ENCODE measurements at regions not wholly inside any gene's neighbourhood (a gene's known extent, or its start where the extent isn't known, plus 50 kb on each side); places are given as distances from the start of the nearest gene placed in this dataset.
"Not testable (repeated sequence)": the region's sequence is repeated elsewhere in the genome, so short reads cannot be mapped to it uniquely, and the experiment has no call there.

DNA sequence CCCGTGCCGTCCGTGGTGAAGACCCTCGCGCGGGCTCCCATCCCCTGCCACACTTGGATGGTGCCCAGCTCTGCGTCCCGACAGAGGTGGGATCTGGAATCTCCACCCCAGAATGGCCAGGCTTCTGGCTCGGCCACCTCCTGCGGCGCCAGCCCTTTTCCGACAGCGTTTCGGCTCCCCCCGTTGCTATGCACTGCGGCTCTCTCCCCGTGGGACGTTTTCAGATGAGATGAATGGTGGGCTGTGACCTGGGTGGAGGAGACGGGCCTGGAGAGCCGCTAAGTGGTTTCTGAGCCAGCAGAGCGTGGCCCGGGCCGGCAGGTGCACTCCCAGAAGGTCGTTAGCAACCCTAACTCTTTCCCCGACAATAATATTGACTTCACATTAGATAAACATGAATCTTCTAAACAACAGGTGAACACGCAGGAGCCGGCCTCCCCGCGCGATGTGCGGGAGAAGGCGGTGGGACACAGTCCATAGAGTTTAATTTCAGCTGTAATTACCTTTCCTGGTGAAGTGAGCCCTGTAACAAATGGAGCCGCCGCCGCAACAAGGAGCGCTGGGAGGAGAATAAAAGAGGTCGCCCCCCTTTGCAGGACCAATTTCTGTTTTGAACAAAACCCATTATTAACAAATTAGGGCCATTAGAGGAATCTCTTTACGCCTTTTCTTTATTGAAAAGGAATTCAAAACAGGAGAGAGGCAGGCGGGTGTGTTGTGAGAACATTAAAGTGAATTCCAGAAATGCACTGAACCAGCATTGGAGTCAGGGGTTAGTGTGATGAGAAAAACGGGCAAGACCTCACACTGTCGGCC, 294.3 kb upstream of the PFKP start:
- Histone ChIP-seq H3K27me3 (ENCODE audit: low read length) (peaks cover 20% of the 10 kb centered on the region), H3K27ac (ENCODE audit: low read length) (no peak overlapping the region), H3K79me2 (ENCODE audit: low read length) (no peaks in the 10 kb centered on the region), H3K9me2 (replicated peaks; ENCODE audit: low read length) (no peaks in the 10 kb centered on the region), H3K9ac (ENCODE audit: low read length) (no peak overlapping the region), H3K4me3 (ENCODE audit: low read length) (no peak overlapping the region), H3K9me3 (ENCODE audit: low read length) (no peaks in the 10 kb centered on the region), H3K36me3 (ENCODE audit: low read depth, low read length) (no peaks in the 10 kb centered on the region), H3F3A (ENCODE audit: low read length, unreplicated experiment) (no peaks in the 10 kb centered on the region), H3K4me2 (ENCODE audit: low read length) (no peak overlapping the region), H2AFZ (ENCODE audit: low read length) (no peak overlapping the region), H4K20me1 (ENCODE audit: low read length) (no peaks in the 10 kb centered on the region), H3K4me1 (ENCODE audit: insufficient read depth, low read length) (no peaks in the 10 kb centered on the region)
- POLR2A ChIA-PET (ENCODE audit: unreplicated experiment) = no interaction called here
- ATAC-seq = no peak
- no peak for DNase-seq
- intact Hi-C loops (cut with micrococcal nuclease) = no loop called here
- CTCF ChIA-PET = no interaction called here
- no TSS peak for BruUV-seq (replicated peaks)
- TF ChIP-seq, protein P1, sequence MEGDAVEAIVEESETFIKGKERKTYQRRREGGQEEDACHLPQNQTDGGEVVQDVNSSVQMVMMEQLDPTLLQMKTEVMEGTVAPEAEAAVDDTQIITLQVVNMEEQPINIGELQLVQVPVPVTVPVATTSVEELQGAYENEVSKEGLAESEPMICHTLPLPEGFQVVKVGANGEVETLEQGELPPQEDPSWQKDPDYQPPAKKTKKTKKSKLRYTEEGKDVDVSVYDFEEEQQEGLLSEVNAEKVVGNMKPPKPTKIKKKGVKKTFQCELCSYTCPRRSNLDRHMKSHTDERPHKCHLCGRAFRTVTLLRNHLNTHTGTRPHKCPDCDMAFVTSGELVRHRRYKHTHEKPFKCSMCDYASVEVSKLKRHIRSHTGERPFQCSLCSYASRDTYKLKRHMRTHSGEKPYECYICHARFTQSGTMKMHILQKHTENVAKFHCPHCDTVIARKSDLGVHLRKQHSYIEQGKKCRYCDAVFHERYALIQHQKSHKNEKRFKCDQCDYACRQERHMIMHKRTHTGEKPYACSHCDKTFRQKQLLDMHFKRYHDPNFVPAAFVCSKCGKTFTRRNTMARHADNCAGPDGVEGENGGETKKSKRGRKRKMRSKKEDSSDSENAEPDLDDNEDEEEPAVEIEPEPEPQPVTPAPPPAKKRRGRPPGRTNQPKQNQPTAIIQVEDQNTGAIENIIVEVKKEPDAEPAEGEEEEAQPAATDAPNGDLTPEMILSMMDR (conservative IDR thresholded peaks at IDR 0.05; ENCODE audit: low read depth, low read length) = no peak
- TF ChIP-seq EZH2 (IDR thresholded peaks at IDR 0.05; ENCODE audit: low read length, unreplicated experiment) (no peak), EZH2phosphoT487 (IDR thresholded peaks at IDR 0.05; ENCODE audit: borderline replicate concordance, low read length) (no peak)

- ATAC-seq (no peak), DNase-seq (no peak)
- ChIA-PET POLR2A (ENCODE audit: unreplicated experiment) (no interaction called here), CTCF (no interaction called here)
- H3K36me3 ChIP-seq (ENCODE audit: low read depth, low read length) = no peaks in the 10 kb centered on the region
- no peaks in the 10 kb centered on the region for H4K20me1 ChIP-seq (ENCODE audit: low read length)
- no peak overlapping the region for H3K27ac ChIP-seq (ENCODE audit: low read length)
- intact Hi-C loops (cut with micrococcal nuclease) = no loop called here
- no peaks in the 10 kb centered on the region for H3F3A ChIP-seq (ENCODE audit: low read length, unreplicated experiment)
- no peak overlapping the region for H2AFZ ChIP-seq (ENCODE audit: low read length)
- no peaks in the 10 kb centered on the region for H3K79me2 ChIP-seq (ENCODE audit: low read length)
- no TSS peak for BruUV-seq (replicated peaks)
- H3K9me2 ChIP-seq (replicated peaks; ENCODE audit: low read length) = no peaks in the 10 kb centered on the region
- no peaks in the 10 kb centered on the region for H3K4me1 ChIP-seq (ENCODE audit: insufficient read depth, low read length)
- TF ChIP-seq EZH2phosphoT487 (IDR thresholded peaks at IDR 0.05; ENCODE audit: borderline replicate concordance, low read length) (no peak), EZH2 (IDR thresholded peaks at IDR 0.05; ENCODE audit: low read length, unreplicated experiment) (no peak)
- TF ChIP-seq, protein P1 (conservative IDR thresholded peaks at IDR 0.05; ENCODE audit: low read depth, low read length) = no peak
- no peak overlapping the region for H3K9ac ChIP-seq (ENCODE audit: low read length)
- no peak overlapping the region for H3K4me3 ChIP-seq (ENCODE audit: low read length)
- H3K27me3 ChIP-seq (ENCODE audit: low read length) = peaks cover 20% of the 10 kb centered on the region
- H3K9me3 ChIP-seq (ENCODE audit: low read length) = no peaks in the 10 kb centered on the region
- no peak overlapping the region for H3K4me2 ChIP-seq (ENCODE audit: low read length)
These were observed 295.2 kb upstream of the PFKP start for GRCh38 chr10:2772135-2772534.

GRCh38 chr10:2767293-2767692, 300.1 kb upstream of the PFKP start:
- H2AFZ ChIP-seq (ENCODE audit: low read length); POLR2A ChIA-PET (ENCODE audit: unreplicated experiment); H3K79me2 ChIP-seq (ENCODE audit: low read length); H3K4me2 ChIP-seq (ENCODE audit: low read length); H3K4me1 ChIP-seq (ENCODE audit: insufficient read depth, low read length); H3K9ac ChIP-seq (ENCODE audit: low read length); ATAC-seq; BruUV-seq (replicated peaks); DNase-seq; H3K9me2 ChIP-seq (replicated peaks; ENCODE audit: low read length); CTCF ChIA-PET; intact Hi-C loops (cut with micrococcal nuclease); H4K20me1 ChIP-seq (ENCODE audit: low read length); H3F3A ChIP-seq (ENCODE audit: low read length, unreplicated experiment); H3K36me3 ChIP-seq (ENCODE audit: low read depth, low read length); H3K9me3 ChIP-seq (ENCODE audit: low read length); H3K4me3 ChIP-seq (ENCODE audit: low read length); H3K27ac ChIP-seq (ENCODE audit: low read length); H3K27me3 ChIP-seq (ENCODE audit: low read length): not testable (repeated sequence)

Measured in PC-3 (cell line).